ENCODE measurements at regions not wholly inside any gene's neighbourhood (a gene's known extent, or its start where the extent isn't known, plus 50 kb on each side); places are given as distances from the start of the nearest gene placed in this dataset.
A peak's percentile ranks its signal among the peaks of the same experiment; 100 is the strongest.

DNA sequence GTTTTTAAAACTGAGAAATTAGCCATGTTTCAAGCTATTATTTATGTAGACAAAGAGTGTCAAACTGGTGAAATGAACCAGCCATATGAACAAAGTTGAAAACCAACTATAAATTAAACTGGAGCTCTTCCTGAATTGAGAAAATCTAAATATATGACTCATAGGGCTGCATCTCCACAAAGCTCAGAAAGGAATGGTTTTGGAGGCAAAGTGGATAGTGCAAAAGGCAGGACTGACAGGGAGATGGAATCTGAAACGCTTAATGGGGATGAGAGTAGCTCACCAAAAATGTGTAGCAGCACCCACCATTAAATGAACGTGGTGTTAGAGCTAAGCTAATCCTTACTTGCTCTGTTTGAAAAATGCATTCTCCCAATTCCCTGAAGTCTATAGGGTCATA lies 1066.0 kb downstream of the AGBL1 start:
- Histone ChIP-seq H3K27ac (no peak overlapping the region), H3K36me3 (no peaks in the 10 kb centered on the region), H3K4me3 (no peak overlapping the region), H3K27me3 (no peaks in the 10 kb centered on the region), H3K4me1 (ENCODE audit: low read depth) (no peaks in the 10 kb centered on the region), H3K9me3 (ENCODE audit: low read depth) (no peaks in the 10 kb centered on the region)
- TF ChIP-seq, protein P1, sequence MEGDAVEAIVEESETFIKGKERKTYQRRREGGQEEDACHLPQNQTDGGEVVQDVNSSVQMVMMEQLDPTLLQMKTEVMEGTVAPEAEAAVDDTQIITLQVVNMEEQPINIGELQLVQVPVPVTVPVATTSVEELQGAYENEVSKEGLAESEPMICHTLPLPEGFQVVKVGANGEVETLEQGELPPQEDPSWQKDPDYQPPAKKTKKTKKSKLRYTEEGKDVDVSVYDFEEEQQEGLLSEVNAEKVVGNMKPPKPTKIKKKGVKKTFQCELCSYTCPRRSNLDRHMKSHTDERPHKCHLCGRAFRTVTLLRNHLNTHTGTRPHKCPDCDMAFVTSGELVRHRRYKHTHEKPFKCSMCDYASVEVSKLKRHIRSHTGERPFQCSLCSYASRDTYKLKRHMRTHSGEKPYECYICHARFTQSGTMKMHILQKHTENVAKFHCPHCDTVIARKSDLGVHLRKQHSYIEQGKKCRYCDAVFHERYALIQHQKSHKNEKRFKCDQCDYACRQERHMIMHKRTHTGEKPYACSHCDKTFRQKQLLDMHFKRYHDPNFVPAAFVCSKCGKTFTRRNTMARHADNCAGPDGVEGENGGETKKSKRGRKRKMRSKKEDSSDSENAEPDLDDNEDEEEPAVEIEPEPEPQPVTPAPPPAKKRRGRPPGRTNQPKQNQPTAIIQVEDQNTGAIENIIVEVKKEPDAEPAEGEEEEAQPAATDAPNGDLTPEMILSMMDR (IDR thresholded peaks at IDR 0.05; ENCODE audit: low read depth, low read length): no peak
- DNase-seq (ENCODE audit: low read depth in 1 of 2, low spot score in 1 of 2): no peak

DNA sequence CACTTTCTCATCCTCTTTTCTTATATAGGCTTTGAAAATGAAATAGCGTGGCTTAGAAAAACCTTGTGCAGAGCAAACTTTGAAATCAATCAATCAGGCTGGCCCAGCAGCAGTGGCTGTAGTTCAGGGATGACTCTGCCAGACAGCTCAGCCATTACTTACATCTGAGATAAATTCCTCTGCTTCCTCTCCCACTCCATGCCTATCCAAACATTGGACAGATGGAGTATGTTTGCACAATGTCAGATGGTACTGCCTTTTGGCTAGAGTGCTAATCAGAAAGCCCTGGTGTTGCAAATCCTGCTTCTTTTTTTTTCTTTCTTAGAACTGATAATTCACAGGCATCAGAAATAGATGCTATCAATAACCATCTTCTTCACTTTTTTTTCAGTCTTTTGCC lies 1065.1 kb downstream of the AGBL1 start:
- no peaks in the 10 kb centered on the region for H3K36me3 ChIP-seq

DNA sequence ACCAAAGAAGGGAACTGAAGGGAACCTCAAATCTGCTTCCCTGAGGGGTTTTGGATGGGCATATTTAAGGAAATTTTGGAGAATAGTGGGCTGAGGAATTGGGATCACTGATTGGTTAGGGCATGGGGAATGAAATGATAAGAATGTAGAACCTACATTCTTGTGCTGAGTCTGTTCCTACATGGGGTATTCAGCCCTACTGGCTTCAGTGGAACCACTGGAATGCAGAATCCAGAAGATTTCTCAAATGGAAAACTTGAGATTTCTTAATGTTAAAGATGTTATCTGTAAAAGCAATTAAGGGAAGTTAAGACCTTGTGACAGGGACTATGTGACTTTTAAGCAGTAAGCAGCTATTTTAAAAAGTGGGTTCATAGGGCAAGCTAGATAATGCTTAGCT lies 1062.4 kb downstream of the AGBL1 start:
- Histone ChIP-seq H3K4me1 (ENCODE audit: low read depth) (no peaks in the 10 kb centered on the region), H3K9me3 (ENCODE audit: low read depth) (no peaks in the 10 kb centered on the region), H3K4me3 (no peak overlapping the region), H3K36me3 (no peaks in the 10 kb centered on the region), H3K27ac (no peak overlapping the region), H3K27me3 (no peaks in the 10 kb centered on the region)
- no peak for DNase-seq (ENCODE audit: low read depth in 1 of 2, low spot score in 1 of 2)
- TF ChIP-seq, protein P1 (IDR thresholded peaks at IDR 0.05; ENCODE audit: low read depth, low read length): no peak

More for the DNA sequence above, 1065.1 kb downstream of the AGBL1 start:
- Histone ChIP-seq H3K4me1 (ENCODE audit: low read depth) (no peaks in the 10 kb centered on the region), H3K4me3 (no peak overlapping the region), H3K27me3 (no peaks in the 10 kb centered on the region), H3K9me3 (ENCODE audit: low read depth) (no peaks in the 10 kb centered on the region), H3K27ac (no peak overlapping the region)
- peak in 1 of 2 donors; percentile 5 for DNase-seq (ENCODE audit: low read depth in 1 of 2, low spot score in 1 of 2)
- TF ChIP-seq, protein P1 (IDR thresholded peaks at IDR 0.05; ENCODE audit: low read depth, low read length): no peak

DNA sequence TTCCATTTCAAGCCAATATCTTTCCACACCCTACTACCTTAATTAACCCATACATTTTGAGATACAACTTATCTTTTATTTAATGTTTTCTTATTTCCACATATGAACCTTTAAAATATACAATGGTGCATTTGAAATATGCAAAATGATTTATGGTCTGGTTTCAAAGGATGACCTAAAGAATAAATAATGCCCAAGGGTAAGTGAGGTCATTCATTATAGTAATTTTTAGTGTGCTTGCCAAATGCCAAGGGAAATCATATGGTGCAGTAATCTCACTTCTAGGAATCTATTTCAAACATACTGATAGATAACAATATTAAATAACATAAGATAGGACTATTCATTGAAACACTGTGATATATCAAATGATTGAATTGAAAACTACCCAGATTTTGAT lies 1055.4 kb downstream of the AGBL1 start:
- TF ChIP-seq, protein P1 (IDR thresholded peaks at IDR 0.05; ENCODE audit: low read depth, low read length): no peak
- Histone ChIP-seq H3K4me3 (no peak overlapping the region), H3K27ac (no peak overlapping the region), H3K36me3 (no peaks in the 10 kb centered on the region), H3K9me3 (ENCODE audit: low read depth) (no peaks in the 10 kb centered on the region), H3K4me1 (ENCODE audit: low read depth) (no peaks in the 10 kb centered on the region), H3K27me3 (no peaks in the 10 kb centered on the region)
- no peak for DNase-seq (ENCODE audit: low read depth in 1 of 2, low spot score in 1 of 2)

GRCh38 chr15:87133704-87134103 lies 1054.0 kb downstream of the AGBL1 start:
- Histone ChIP-seq H3K27ac (no peak overlapping the region), H3K4me3 (no peak overlapping the region), H3K4me1 (ENCODE audit: low read depth) (no peaks in the 10 kb centered on the region), H3K36me3 (no peaks in the 10 kb centered on the region), H3K27me3 (no peaks in the 10 kb centered on the region), H3K9me3 (ENCODE audit: low read depth) (no peaks in the 10 kb centered on the region)
- DNase-seq (ENCODE audit: low read depth in 1 of 2, low spot score in 1 of 2): no peak
- TF ChIP-seq, protein P1 (IDR thresholded peaks at IDR 0.05; ENCODE audit: low read depth, low read length): no peak

- TF ChIP-seq, protein P1 (IDR thresholded peaks at IDR 0.05; ENCODE audit: low read depth, low read length): no peak
- no peaks in the 10 kb centered on the region for H3K4me1 ChIP-seq (ENCODE audit: low read depth)
- DNase-seq (ENCODE audit: low read depth in 1 of 2, low spot score in 1 of 2): no peak
- H3K9me3 ChIP-seq (ENCODE audit: low read depth): no peaks in the 10 kb centered on the region
- H3K27me3 ChIP-seq: no peaks in the 10 kb centered on the region
- no peaks in the 10 kb centered on the region for H3K36me3 ChIP-seq
- H3K27ac ChIP-seq: no peak overlapping the region
- H3K4me3 ChIP-seq: no peak overlapping the region
These were observed 1051.4 kb downstream of the AGBL1 start for GRCh38 chr15:87131067-87131466.

Measured in cardiac muscle cell (in vitro differentiated cells and primary cell).